Thyroid gland (tissue), 4 donors: ENCODE measurements at regions not wholly inside any gene's neighbourhood (a gene's known extent, or its start where the extent isn't known, plus 50 kb on each side); places are given as distances from the start of the nearest gene placed in this dataset.

Experiments
- POLR2A ChIP-seq, 2 donors: fragments of 450-650 bp; IDR thresholded peaks; one replicate each; pipeline ENCODE4 v1.6.1; 2017; ENCODE audit warnings: antibody characterized with exemption in 2 of 2, mild to moderate bottlenecking in 2 of 2, moderate library complexity in 1 of 2
- TF ChIP-seq, protein P1 (sequence below), 6 experiments: fragments of 200-600 bp in 3 of 6; fragments of 450-650 bp in 3 of 6; sonication (generic) in 3 of 6; IDR thresholded peaks; one replicate each; pipeline ENCODE4 v1.5.1; 2016 to 2019; ENCODE audit warnings: antibody characterized with exemption in 6 of 6, mild to moderate bottlenecking in 2 of 6, inconsistent platforms in 1 of 6, moderate library complexity in 1 of 6

DNA sequence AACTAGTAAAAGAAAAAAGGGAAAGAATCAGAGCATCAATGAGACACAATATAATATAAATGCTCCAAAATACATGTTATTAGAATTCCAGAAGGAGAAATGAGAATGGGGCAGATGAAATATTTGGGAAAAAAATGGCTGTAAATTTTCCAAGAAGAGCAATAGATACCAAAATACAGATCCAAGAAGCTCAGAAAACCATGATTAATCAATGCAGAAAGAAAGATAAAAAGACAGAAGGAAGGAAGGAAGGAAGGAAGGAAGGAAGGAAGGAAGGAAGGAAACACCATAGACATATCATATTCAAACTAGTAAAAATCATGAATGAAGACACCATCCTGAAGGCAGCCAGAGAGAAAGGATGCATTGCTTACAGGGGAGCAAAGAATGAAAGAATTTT, 920.9 kb downstream of the EFNA5 start:
- TF ChIP-seq POLR2A (IDR thresholded peaks at IDR 0.05) = no peak
- TF ChIP-seq, protein P1, sequence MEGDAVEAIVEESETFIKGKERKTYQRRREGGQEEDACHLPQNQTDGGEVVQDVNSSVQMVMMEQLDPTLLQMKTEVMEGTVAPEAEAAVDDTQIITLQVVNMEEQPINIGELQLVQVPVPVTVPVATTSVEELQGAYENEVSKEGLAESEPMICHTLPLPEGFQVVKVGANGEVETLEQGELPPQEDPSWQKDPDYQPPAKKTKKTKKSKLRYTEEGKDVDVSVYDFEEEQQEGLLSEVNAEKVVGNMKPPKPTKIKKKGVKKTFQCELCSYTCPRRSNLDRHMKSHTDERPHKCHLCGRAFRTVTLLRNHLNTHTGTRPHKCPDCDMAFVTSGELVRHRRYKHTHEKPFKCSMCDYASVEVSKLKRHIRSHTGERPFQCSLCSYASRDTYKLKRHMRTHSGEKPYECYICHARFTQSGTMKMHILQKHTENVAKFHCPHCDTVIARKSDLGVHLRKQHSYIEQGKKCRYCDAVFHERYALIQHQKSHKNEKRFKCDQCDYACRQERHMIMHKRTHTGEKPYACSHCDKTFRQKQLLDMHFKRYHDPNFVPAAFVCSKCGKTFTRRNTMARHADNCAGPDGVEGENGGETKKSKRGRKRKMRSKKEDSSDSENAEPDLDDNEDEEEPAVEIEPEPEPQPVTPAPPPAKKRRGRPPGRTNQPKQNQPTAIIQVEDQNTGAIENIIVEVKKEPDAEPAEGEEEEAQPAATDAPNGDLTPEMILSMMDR (IDR thresholded peaks at IDR 0.05) = no peak
